Neural crest cell (in vitro differentiated cells): ENCODE measurements at regions not wholly inside any gene's neighbourhood (a gene's known extent, or its start where the extent isn't known, plus 50 kb on each side); places are given as distances from the start of the nearest gene placed in this dataset.

Experiments
- DNase-seq: peaks from one replicate; pipeline ENCODE4 v3.0.0; 2021; ENCODE audit warnings: low read depth, mixed read lengths, low spot score
- H3K27ac Mint-ChIP-seq: one replicate; pipeline ENCODE4 v1.8.0; 2021; ENCODE audit warnings: mild to moderate bottlenecking, mixed read lengths; ENCODE audit not compliant: unreplicated experiment
- H3K27me3 Mint-ChIP-seq: 2 replicates; pipeline ENCODE4 v1.8.0; 2021; ENCODE audit warnings: low read depth, mild to moderate bottlenecking, mixed read lengths
- H3K36me3 Mint-ChIP-seq: 2 replicates; pipeline ENCODE4 v1.8.0; 2021; ENCODE audit warnings: low read depth, mild to moderate bottlenecking, mixed read lengths
- H3K4me1 Mint-ChIP-seq: 2 replicates; pipeline ENCODE4 v1.8.0; 2021; ENCODE audit warnings: mixed read lengths
- H3K4me3 Mint-ChIP-seq: one replicate; pipeline ENCODE4 v1.8.0; 2021; ENCODE audit warnings: mild to moderate bottlenecking, mixed read lengths
- H3K9me3 Mint-ChIP-seq: 2 replicates; pipeline ENCODE4 v1.8.0; 2021; ENCODE audit warnings: mixed read lengths
- CTCF ChIP-seq: fragments of 200-600 bp; sonication (generic); conservative IDR thresholded peaks from 2 replicates; pipeline ENCODE4 v1.5.0; 2021; ENCODE audit warnings: antibody characterized with exemption, mild to moderate bottlenecking

- no peak for DNase-seq
- peak overlapping the region; percentile 28 for H3K27ac Mint-ChIP-seq
- peak overlapping the region; percentile 10 for H3K4me3 Mint-ChIP-seq
- peaks cover 2% of the 10 kb centered on the region for H3K9me3 Mint-ChIP-seq
- H3K4me1 Mint-ChIP-seq, result peaks cover 37% of the 10 kb centered on the region
- no peak for TF ChIP-seq CTCF
- H3K27me3 Mint-ChIP-seq, result no peaks in the 10 kb centered on the region
- no peaks in the 10 kb centered on the region for H3K36me3 Mint-ChIP-seq
These were observed 222.9 kb downstream of the C12orf50 start for GRCh38 chr12:87806310-87806709.

GRCh38 chr12:87804386-87804785, 224.8 kb downstream of the C12orf50 start:
- Mint-ChIP-seq H3K27ac (no peak overlapping the region), H3K4me3 (no peak overlapping the region), H3K36me3 (no peaks in the 10 kb centered on the region), H3K4me1 (peaks cover 23% of the 10 kb centered on the region), H3K27me3 (no peaks in the 10 kb centered on the region), H3K9me3 (no peaks in the 10 kb centered on the region)
- TF ChIP-seq CTCF, result no peak
- DNase-seq, result no peak

- Mint-ChIP-seq H3K27ac (no peak overlapping the region), H3K36me3 (no peaks in the 10 kb centered on the region), H3K4me3 (no peak overlapping the region), H3K27me3 (no peaks in the 10 kb centered on the region), H3K9me3 (no peaks in the 10 kb centered on the region), H3K4me1 (peaks cover 22% of the 10 kb centered on the region)
- no peak for DNase-seq
- no peak for TF ChIP-seq CTCF
These were observed 226.5 kb downstream of the C12orf50 start for GRCh38 chr12:87802721-87803011.

GRCh38 chr12:87801860-87802720, 227.1 kb downstream of the C12orf50 start:
- TF ChIP-seq CTCF, result no peak
- Mint-ChIP-seq H3K27me3 (no peaks in the 10 kb centered on the region), H3K9me3 (no peaks in the 10 kb centered on the region), H3K4me1 (peaks cover 16% of the 10 kb centered on the region), H3K27ac (no peak overlapping the region), H3K36me3 (no peaks in the 10 kb centered on the region), H3K4me3 (no peak overlapping the region)
- DNase-seq, result no peak

- Mint-ChIP-seq H3K36me3 (no peaks in the 10 kb centered on the region), H3K27me3 (no peaks in the 10 kb centered on the region), H3K9me3 (no peaks in the 10 kb centered on the region), H3K4me1 (no peaks in the 10 kb centered on the region), H3K4me3 (no peak overlapping the region), H3K27ac (no peak overlapping the region)
- no peak for DNase-seq
- TF ChIP-seq CTCF, result no peak
These were observed 232.2 kb downstream of the C12orf50 start for GRCh38 chr12:87796961-87797516.
